Hippocampal formation (tissue), 2 donors: ENCODE measurements at regions not wholly inside any gene's neighbourhood (a gene's known extent, or its start where the extent isn't known, plus 50 kb on each side); places are given as distances from the start of the nearest gene placed in this dataset.
"Not testable (repeated sequence)": the region's sequence is repeated elsewhere in the genome, so short reads cannot be mapped to it uniquely, and the experiment has no call there.

Experiments used
- DNase-seq, 2 donors: peaks; one replicate each; lab custom pipeline; 2025; lab: John Stamatoyannopoulos, UW

DNA sequence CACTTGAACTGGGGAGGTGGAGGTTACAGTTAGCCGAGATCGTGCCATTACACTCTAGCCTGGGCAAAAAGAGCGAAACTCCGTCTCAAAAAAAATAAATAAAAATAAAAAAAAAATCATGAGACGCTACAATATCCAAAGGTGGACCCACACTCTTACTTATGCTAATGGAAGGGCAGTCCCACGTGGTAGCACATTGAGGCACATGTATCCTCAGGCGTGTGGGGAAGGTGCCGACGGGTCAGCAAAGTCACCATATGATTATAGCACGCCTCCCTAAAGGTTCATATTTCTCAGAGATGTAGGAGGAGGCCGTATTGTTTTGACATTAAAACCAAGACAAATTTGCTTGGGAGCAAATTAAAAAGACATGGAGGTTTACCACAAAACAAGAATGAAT, 201.6 kb downstream of the LRRC70 start:
- DNase-seq = no peak

DNA sequence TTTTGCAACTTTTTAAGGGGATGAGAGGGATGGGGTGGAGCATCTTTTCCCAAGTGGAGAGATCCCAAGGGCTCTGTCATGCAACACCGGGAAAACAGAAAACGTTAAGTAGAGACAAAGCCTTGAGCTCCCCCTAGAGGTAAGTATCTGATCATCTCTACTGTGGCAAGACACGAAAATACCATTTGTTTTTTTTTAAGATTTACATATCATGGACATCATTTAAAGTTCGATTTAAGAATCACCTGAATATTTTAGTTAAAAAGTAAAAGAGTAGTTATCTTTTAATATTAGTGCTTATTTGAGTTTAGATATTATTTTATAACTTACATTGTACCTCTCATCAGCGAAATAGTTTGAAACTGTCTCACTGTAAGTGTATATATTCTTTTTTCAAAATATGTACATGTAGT, 200.4 kb downstream of the LRRC70 start:
- DNase-seq = peak in 1 of 2 donors; percentile 71

DNA sequence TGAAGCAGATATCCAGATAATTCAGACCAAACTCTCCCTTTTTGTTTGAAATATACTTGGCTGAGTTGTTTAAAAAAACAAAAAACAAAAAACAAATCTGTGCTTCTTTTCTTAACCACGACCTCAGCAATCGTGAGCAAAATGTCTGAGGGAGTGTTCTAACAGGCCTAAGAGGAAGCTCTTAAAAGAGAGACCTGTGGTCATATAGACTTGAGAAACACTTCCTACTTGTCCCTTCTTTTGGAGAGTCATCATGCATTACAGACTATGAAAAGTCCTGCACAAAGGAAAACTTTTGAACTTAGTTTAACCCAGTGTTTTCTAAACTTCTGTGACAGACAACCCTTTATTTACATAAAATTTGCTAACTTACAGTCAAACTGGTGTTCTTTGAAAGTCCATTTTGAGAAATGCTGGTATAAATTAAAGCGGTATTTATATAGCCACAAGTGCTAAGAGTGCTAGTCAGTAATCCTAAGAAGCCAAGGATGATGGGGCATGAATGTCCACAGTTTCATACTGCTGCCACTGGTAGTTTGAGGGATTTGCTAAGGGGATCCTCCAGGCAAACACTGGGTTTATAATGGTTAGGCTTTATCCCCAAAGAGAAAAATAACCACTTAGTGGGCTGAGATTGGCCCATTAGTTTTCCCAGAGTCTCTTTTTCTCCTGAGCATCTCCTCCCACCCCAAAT, 199.8 kb downstream of the LRRC70 start:
- DNase-seq = no peak

DNA sequence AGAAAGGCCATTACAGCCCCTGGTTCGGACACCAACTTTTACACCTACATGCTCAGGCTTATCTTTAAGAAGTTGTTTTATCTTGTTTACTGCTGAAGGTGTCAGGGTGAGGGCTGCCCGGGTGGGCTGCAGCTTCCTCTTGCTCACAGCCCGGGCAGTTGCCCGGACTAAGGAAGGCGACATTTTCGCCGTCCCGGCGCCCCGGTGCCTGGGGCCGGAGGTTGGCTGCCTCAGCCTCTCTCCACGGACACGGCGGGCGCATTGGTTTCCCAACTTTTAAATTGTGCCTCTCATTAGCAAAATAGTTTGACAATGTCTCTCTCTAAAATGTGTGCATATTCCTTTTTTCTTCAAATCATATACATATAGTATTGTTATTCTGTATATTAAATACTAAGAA, 198.5 kb downstream of the LRRC70 start:
- not testable (repeated sequence) for DNase-seq

DNA sequence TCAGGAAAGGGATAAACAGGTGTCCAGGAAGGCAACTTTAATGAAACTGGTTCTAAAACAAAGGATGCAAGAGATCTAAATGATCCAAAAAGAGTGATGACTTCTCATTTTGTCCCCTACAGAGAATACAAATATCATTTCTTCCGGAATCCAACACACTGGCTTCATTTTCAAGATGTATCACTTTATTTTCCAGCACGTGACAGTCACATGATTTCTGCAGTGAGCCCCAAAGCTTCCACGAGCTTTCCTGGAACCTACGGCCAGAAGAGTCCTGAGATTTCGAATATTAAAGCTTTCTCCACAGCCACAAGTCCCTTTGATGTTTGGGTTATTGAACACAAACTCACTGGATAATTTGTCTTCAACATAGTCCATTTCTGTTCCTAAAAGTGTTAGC, 198.0 kb downstream of the LRRC70 start:
- not testable (repeated sequence) for DNase-seq

DNA sequence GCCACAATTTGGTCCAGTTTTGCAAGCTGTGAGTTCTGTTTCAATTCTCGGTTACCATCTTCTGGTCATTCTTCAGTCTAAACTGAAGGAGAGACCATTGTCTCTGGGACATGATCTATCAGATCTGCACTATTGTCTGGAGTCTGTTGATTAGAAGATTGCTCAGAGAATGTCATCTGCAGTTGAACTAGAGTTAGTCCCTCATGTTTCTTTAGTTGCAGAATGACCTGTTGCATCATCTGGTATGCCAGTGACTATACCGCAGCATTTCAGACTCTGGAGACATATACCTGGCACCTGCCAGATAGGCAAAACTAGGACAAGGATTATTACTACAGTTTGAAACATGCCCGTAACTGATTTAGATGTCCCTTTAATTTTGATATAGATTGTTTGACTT, 194.8 kb downstream of the LRRC70 start:
- DNase-seq = no peak

DNA sequence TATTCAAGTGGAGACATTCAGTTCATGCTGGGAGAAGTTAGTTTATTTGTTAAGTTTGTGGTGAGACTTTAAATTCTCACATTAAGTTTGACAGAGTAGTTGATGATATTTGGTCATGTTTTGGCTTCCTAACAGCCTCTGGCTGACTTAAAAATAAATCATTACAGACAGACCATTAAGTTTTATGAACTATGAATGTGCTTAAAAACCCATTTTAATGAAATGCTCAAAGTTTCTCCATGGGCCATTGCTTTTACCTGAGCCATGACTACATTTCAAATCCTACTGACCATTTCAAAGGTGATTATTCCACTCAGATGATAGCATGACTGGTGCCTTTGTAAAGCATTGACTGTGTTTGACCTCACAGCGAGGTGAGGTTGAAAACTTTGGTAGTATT, 192.7 kb downstream of the LRRC70 start:
- DNase-seq = no peak

DNA sequence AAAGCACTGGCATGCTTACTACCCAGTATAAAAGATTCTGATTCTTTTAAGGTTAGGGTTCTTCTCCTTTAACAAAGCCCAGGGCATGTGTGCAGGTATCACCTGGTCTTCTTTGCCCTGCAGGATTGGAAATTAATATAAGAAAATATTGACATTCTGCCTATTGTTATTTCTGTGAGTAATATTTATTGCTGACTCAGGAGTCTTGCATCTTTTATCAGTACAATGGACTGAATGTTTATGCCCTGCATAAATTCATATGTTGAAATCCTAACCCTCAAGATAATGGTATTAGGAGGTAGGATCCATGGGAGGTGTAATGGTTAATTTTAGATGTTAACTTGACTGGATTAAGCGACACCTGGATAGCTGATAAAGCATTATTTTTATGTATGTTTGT, 189.0 kb downstream of the LRRC70 start:
- DNase-seq = no peak

DNA sequence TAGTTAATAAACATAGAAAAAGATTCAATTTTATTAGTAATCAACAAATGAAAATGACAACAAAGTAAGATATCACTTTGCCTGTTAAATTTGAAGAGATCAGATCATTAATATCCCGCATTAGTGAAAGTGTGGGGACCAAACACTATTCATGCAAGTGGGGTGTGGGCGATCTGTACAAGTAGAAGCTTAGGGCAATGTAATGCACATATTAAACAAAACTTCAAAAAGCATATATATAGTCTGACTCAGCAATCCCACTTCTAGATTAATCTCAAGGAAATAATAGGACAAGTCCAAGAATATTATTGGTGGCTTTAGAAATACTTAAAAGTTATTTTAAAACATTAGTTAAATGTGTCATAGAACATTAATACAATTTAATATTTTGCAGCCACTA, 188.5 kb downstream of the LRRC70 start:
- DNase-seq = no peak

DNA sequence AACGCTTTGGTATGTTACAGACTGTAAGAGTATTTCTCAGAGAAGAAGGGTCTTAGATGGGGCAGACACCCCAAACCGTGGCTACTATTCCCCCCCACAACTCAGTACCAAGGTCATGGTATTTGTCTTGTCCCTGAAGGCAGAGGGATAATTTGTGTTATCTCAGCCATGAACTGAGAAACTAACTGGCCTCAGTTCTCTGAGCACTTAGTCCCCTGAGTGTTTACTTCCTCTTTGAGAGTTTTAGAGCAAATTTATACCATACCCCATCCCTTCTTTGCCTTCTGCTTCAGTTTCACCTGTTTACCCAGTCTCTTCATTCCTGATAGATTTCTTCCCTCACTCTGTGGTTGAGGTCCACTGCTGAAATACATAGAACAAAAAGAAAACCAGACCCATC, 183.9 kb downstream of the LRRC70 start:
- no peak for DNase-seq

DNA sequence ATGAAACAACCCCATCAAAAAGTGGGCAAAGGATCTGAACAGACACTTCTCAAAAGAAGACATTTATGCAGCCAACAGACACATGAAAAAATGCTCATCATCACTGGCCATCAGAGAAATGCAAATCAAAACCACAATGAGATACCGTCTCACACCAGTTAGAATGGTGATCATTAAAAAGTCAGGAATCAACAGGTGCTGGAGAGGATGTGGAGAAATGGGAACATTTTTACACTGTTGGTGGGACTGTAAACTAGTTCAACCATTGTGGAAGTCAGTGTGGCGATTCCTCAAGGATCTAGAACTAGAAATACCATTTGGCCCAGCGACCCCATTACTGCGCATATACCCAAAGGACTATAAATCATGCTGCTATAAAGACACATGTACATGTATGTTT, 179.1 kb downstream of the LRRC70 start:
- not testable (repeated sequence) for DNase-seq

DNA sequence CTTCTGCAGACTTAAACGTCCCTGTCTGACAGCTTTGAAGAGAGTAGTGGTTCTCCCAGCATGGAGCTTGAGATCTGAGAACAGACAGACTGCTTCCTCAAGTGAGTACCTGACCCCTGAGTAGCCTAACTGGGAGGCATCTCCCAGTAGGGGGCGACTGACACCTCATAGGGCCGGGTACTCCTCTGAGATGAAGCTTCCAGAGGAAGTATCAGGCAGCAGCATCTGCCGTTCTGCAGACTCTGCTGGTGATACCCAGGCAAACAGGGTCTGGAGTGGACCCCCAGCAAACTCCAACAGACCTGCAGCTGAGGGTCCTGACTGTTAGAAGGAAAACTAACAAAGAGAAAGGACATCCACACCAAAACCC, 174.4 kb downstream of the LRRC70 start:
- DNase-seq = not testable (repeated sequence)

DNA sequence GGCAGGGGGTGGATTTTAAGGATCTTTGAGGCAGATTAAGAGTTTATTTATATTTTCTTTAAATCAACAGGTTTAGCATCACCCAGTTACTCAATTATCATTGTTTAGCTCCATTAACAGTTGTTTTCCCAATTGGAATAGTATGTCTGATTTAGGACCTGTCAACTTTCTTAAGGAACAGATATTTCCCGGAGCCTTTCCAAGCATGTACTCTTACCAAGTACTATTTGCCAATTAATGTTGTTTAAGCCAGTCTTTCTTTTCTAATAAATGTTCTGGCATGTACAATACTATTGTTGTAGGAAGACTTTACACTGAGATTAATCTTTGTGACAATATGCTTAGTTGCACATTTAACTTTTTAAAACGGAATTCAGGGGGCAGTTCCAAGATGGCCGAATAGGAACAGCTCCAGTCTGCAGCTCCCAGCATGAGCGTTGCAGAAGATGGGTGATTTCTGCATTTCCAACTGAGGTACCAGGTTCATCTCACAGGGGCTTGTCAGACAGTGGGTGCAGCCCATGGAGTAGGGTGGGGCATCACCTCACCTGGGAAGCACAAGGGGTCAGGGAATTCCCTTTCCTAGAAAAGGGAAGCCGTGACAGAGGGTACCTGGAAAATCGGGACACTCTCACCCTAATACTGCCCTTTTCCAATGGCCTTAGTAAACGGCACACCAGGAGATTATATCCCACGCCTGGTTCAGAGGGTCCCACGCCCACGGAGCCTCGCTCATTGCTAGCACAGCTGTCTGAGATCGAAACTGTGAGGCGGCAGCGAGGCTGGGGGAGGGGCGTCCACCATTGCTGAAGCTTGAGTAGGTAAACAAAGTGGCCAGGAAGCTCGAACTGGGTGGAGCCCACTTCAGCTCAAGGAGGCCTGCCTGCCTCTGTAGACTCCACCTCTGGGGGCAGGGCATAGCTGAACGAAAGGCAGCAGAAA, 173.7 kb downstream of the LRRC70 start:
- not testable (repeated sequence) for DNase-seq

DNA sequence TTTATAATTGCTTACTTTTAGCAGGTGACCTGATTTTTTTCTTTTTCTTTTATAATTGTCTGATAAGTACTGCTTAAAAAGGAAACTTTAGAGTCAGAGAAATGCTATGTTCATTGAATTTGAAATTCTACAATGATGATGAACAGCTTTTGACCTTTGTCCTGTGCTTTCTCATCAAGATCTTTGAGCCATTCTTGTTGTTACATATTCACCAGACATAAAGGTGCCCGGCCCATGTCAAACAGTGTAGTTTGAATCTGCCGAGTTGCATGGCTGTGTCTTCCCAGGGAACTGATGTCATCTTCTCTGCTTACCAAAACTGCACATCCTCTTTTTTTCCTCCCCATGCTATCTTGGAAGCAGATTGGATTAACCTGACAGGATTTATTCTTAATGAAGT, 163.6 kb downstream of the LRRC70 start:
- DNase-seq = no peak

DNA sequence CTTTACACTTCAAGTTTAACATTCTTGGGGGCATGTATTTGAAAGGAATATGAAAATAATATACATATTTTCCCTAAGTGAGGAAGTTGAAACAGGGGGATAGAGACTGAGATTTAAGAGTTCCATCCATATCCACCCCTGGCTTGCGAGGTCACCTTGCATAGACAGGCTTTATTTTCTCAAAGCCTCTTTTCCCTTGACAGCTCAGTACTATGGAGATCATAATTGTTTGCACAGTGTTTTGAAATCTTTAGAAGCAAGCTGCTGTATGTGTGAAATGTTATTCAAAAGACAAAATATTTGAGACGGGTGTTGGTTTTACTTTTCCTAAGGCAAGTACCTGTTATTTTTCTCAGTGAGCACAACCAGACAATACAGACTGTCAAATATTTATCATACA, 163.1 kb downstream of the LRRC70 start:
- no peak for DNase-seq

DNA sequence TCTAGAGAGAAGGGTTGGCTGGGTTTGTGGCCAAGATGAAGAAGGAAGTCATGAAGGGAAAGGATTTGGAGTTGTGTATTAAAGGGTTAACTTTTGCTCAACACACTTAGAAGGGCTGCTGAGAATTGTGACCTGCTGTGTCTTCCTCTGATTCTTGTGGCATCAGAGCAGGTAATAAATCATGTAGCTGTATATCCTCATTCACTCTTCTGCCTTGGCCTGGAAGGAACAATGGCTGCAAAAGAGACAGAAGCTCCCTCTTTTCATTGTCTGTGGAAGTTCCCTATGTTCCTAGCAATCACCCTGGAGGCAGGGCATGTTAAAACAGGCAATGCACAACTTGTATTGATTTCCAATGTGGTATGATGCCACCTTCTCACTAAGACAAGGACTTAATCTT, 159.1 kb downstream of the LRRC70 start:
- no peak for DNase-seq

DNA sequence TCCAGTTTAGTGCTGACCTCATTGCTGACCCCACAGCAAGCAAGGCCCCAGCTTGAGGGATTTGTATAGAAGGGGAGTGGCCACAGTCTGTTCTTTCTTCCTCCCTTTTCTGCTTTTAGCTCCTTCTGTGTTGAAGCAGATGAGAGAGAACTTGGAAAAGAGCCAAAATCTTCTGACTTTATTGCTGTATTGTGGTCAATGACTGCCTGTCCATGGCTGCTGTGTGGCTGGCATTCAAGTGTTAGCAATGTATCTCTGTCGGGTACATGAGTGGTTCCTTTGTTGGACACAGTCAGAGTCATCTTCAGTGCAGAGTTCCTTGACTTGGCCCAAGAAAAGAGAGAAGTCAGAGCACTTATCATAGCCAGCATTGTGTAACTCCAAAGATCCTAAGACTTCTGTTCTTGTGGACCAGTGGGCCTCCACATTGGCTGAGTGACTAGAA, 154.1 kb downstream of the LRRC70 start:
- no peak for DNase-seq

DNA sequence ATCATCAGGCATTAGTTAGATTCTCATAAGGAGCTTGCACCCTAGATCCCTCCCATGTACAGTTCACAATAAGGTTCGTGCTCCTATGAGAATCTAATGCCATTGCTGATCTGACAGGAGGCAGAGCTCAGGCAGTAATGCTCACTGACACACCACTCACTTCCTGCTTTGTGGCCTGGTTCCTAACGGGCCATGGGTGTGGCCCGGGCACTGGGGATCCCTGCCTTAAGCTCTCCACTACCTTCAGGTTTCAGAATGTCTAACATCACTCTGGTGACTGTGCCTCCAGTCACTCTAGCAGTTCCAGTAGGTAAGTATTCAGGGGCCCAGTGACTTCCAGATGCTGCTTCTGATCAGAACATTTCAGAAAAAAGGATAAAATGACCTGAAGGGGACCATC, 152.4 kb downstream of the LRRC70 start:
- no peak for DNase-seq

DNA sequence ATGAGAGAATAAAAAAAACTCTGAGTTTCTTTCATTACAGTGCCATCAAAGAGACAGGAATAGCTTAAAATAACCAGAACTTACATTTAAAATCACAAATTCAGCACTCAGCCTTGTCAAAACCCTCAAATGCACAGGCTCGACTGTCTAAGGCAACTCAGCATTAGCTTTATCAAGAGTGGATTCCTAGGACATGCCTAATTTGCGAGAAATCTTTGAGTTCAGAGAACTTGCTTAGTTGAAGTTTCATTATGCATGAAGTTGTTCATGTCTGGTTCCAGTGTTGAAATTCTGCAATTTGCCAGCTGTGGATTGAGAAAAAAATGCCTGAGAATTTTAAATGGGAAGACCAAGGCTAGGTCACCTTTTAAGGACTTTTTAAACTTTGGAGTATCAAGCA, 151.1 kb downstream of the LRRC70 start:
- no peak for DNase-seq

DNA sequence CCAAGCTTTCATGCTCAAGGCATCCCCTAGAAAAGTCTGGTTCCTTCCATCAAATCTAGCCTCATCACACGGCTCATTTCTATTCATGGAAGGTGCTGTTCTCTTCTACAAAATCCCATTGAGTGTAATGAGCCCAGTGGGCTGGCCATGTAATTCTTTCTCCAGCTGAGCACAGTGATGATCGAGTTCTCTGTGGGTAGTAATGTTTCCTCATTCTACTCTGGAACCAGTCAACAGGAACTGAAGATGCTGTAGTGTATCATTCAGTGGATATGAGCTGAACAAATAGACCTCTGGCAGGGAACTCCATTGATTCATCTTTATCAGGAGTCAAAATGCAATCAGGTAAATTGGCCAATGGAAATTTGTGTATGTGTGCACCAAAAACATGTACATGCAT, 149.2 kb downstream of the LRRC70 start:
- DNase-seq = no peak

DNA sequence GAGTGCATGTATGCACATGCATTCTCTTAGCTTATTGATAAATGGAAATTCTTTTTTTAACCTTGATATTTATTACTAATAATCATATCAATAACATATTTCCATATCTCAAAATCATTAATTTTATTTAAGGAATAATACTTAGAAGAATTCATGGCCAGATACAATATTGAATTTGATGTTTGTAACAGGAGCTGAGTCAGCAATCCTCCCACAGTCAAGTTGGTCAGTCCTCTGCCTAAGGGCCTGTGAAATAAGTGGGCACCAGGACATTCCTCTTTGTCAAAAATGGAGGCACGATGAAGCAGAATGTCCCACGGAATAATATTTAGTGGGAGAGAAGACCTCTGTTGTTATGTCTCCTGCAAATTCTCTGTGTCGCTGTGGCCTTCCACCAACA, 148.6 kb downstream of the LRRC70 start:
- no peak for DNase-seq

DNA sequence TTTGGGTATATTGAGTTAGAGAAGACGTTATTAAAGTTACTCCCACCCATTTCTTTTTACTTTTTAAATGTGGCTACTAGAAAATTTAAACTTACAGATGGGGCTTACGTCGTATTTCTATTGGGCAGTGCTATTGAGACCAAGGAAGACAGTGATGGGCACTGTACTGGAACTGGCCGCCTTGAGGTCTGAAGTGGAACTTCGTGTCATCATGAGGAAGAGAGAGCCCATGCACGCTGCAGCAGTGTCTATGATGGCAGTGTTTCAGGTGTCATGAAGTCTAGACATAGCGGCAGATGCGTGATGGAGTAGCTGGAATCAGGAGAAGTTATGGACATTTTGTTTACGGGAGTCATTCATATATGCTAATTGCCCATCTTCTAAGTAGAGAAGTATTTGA, 143.7 kb downstream of the LRRC70 start:
- no peak for DNase-seq

DNA sequence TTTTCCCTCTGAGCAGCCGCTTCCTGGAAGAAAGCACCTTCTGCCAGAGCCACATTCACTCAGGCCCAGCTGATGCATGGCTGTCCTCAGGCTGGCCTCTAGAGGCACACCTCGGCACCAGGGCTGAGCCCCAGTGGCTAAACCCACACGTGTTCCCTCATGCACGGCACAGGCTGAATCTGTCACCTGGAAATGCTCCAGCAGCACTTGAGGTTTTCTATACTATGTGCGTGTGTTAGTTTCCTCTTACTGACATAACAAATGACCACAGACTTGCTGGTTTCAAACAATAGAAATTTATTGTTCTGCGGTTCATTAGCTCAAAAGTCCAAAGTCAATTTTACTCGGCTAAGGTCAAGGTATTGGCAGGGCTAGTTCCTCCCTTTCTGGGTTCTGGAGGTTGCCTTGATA, 141.4 kb downstream of the LRRC70 start:
- DNase-seq = no peak
